ENCODE measurements at regions not wholly inside any gene's neighbourhood (a gene's known extent, or its start where the extent isn't known, plus 50 kb on each side); places are given as distances from the start of the nearest gene placed in this dataset.

DNA sequence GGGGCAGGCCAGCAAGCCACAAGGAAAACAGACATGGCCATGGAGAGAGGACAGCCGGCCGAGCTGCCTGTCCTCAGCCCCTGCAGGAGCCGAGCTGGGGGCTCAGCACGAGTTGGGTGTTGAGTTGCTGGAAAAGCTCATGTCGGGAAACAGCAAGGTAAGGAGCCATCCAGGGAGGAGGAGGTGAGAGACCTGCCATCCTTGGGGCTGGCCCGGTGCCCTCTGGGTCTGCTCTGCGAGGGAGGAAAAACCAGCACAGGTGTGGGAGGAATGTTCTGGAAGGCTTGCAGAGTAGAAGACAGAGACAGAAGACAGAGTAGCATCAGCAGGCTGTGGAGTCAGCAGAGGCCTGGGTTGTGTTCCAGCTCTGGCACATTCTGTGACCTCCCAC is 548.8 kb downstream of the PTPRU start:
- Histone ChIP-seq H3K79me2 (ENCODE audit: insufficient read depth, low read length) (no peaks in the 10 kb centered on the region), H3K9ac (ENCODE audit: low read length) (no peak overlapping the region), H3K4me1 (ENCODE audit: insufficient read depth, low read length) (no peaks in the 10 kb centered on the region), H3K36me3 (ENCODE audit: insufficient read depth, low read length) (no peaks in the 10 kb centered on the region), H3K27ac (ENCODE audit: low read depth, low read length) (no peak overlapping the region), H2AFZ (ENCODE audit: low read depth, low read length) (no peak overlapping the region), H3K9me3 (ENCODE audit: insufficient read depth, low read depth, low read length) (no peaks in the 10 kb centered on the region), H4K20me1 (ENCODE audit: insufficient read depth, low read length) (no peaks in the 10 kb centered on the region), H3K4me2 (ENCODE audit: low read length) (no peak overlapping the region), H3K4me3 (ENCODE audit: insufficient read depth, low read depth, low read length) (no peak overlapping the region), H3K27me3 (ENCODE audit: insufficient read depth, low read length) (no peaks in the 10 kb centered on the region)
- DNase-seq (ENCODE audit: low read depth) = no peak
- Mint-ChIP-seq H3K9me3 (ENCODE audit: unreplicated experiment) (no peaks in the 10 kb centered on the region), H3K4me3 (ENCODE audit: unreplicated experiment) (no peak overlapping the region), H3K27me3 (ENCODE audit: low read depth, unreplicated experiment) (peaks cover 23% of the 10 kb centered on the region), H3K4me1 (ENCODE audit: low read depth, unreplicated experiment) (peaks cover 4% of the 10 kb centered on the region), H3K36me3 (ENCODE audit: low read depth, unreplicated experiment) (peaks cover 2% of the 10 kb centered on the region), H3K27ac (ENCODE audit: unreplicated experiment) (no peak overlapping the region)
- TF ChIP-seq CTCF (IDR thresholded peaks at IDR 0.05; ENCODE audit: insufficient read depth, low read depth, low read length) = no peak
- TF ChIP-seq EZH2 (IDR thresholded peaks at IDR 0.05; ENCODE audit: insufficient read depth, low read length) = no peak
- no peak for FAIRE-seq

GRCh38 chr1:29784276-29785136 is 548.2 kb downstream of the PTPRU start:
- Histone ChIP-seq H3K4me3 (ENCODE audit: insufficient read depth, low read depth, low read length) (no peak overlapping the region), H3K9ac (ENCODE audit: low read length) (no peak overlapping the region), H3K4me1 (ENCODE audit: insufficient read depth, low read length) (no peaks in the 10 kb centered on the region), H3K9me3 (ENCODE audit: insufficient read depth, low read depth, low read length) (no peaks in the 10 kb centered on the region), H3K27ac (ENCODE audit: low read depth, low read length) (no peak overlapping the region), H3K4me2 (ENCODE audit: low read length) (no peak overlapping the region), H2AFZ (ENCODE audit: low read depth, low read length) (no peak overlapping the region), H3K27me3 (ENCODE audit: insufficient read depth, low read length) (no peaks in the 10 kb centered on the region), H3K36me3 (ENCODE audit: insufficient read depth, low read length) (no peaks in the 10 kb centered on the region), H3K79me2 (ENCODE audit: insufficient read depth, low read length) (no peaks in the 10 kb centered on the region), H4K20me1 (ENCODE audit: insufficient read depth, low read length) (no peaks in the 10 kb centered on the region)
- Mint-ChIP-seq H3K9me3 (ENCODE audit: unreplicated experiment) (no peaks in the 10 kb centered on the region), H3K4me3 (ENCODE audit: unreplicated experiment) (no peak overlapping the region), H3K27me3 (ENCODE audit: low read depth, unreplicated experiment) (peaks cover 23% of the 10 kb centered on the region), H3K36me3 (ENCODE audit: low read depth, unreplicated experiment) (no peaks in the 10 kb centered on the region), H3K4me1 (ENCODE audit: low read depth, unreplicated experiment) (peaks cover 4% of the 10 kb centered on the region), H3K27ac (ENCODE audit: unreplicated experiment) (peak overlapping the region; percentile 18)
- FAIRE-seq (no peak), DNase-seq (ENCODE audit: low read depth) (no peak)
- TF ChIP-seq CTCF (IDR thresholded peaks at IDR 0.05; ENCODE audit: insufficient read depth, low read depth, low read length) (no peak), EZH2 (IDR thresholded peaks at IDR 0.05; ENCODE audit: insufficient read depth, low read length) (no peak)
